ENCODE measurements at regions not wholly inside any gene's neighbourhood (a gene's known extent, or its start where the extent isn't known, plus 50 kb on each side); places are given as distances from the start of the nearest gene placed in this dataset.

GRCh38 chr10:14454206-14454605 is 123.5 kb upstream of the FRMD4A start:
- TF ChIP-seq, protein P1, sequence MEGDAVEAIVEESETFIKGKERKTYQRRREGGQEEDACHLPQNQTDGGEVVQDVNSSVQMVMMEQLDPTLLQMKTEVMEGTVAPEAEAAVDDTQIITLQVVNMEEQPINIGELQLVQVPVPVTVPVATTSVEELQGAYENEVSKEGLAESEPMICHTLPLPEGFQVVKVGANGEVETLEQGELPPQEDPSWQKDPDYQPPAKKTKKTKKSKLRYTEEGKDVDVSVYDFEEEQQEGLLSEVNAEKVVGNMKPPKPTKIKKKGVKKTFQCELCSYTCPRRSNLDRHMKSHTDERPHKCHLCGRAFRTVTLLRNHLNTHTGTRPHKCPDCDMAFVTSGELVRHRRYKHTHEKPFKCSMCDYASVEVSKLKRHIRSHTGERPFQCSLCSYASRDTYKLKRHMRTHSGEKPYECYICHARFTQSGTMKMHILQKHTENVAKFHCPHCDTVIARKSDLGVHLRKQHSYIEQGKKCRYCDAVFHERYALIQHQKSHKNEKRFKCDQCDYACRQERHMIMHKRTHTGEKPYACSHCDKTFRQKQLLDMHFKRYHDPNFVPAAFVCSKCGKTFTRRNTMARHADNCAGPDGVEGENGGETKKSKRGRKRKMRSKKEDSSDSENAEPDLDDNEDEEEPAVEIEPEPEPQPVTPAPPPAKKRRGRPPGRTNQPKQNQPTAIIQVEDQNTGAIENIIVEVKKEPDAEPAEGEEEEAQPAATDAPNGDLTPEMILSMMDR (IDR thresholded peaks at IDR 0.05; ENCODE audit: control extremely low read depth in 1 of 3, insufficient read depth in 1 of 3, low read depth in 1 of 3, low read length in 3 of 3): no peak
- TF ChIP-seq EP300 (IDR thresholded peaks at IDR 0.05; ENCODE audit: borderline replicate concordance in 1 of 2, low read depth in 2 of 2, low read length in 2 of 2) (no peak), CHD1 (IDR thresholded peaks at IDR 0.05; ENCODE audit: low read depth, low read length) (no peak), GABPA (IDR thresholded peaks at IDR 0.05; ENCODE audit: borderline replicate concordance, insufficient read depth, low read length) (no peak), POLR2A (IDR thresholded peaks at IDR 0.05; ENCODE audit: control extremely low read depth in 1 of 2, low read depth in 2 of 2, low read length in 2 of 2) (no peak), CBX8 (IDR thresholded peaks at IDR 0.05; ENCODE audit: borderline replicate concordance, low read depth, low read length) (no peak), POLR2AphosphoS5 (IDR thresholded peaks at IDR 0.05; ENCODE audit: low read depth, low read length) (no peak), ZNF274 (IDR thresholded peaks at IDR 0.05; ENCODE audit: borderline replicate concordance, extremely low read depth, low read length) (no peak), RAD21 (IDR thresholded peaks at IDR 0.05 in 1 of 2, conservative IDR thresholded peaks at IDR 0.05 in 1 of 2; ENCODE audit: low read depth in 2 of 2, low read length in 2 of 2) (no peak)
- TF ChIP-seq, protein P2, sequence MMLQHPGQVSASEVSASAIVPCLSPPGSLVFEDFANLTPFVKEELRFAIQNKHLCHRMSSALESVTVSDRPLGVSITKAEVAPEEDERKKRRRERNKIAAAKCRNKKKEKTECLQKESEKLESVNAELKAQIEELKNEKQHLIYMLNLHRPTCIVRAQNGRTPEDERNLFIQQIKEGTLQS (IDR thresholded peaks at IDR 0.05; ENCODE audit: insufficient read depth, low read depth, low read length): no peak

All from H1 (cell line).